MM.1S (cell line): ENCODE measurements at regions not wholly inside any gene's neighbourhood (a gene's known extent, or its start where the extent isn't known, plus 50 kb on each side); places are given as distances from the start of the nearest gene placed in this dataset.

ENCODE experiments used
- EZH2 ChIP-seq: fragments of 300-600 bp; sonication (generic); optimal IDR thresholded peaks from 2 replicates; pipeline ENCODE3; 2017; ENCODE audit warnings: low read depth, mild to moderate bottlenecking, antibody characterized with exemption, low read length, mixed read lengths
- EZH2phosphoT487 ChIP-seq: fragments of 300-600 bp; sonication (generic); IDR thresholded peaks from 2 replicates; pipeline ENCODE4 v1.6.1; 2018; ENCODE audit warnings: antibody characterized with exemption, low read length
- TF ChIP-seq, protein P1 (sequence below): fragments of 300-600 bp; sonication (generic); IDR thresholded peaks from 2 replicates; pipeline ENCODE4 v1.5.1; 2016; ENCODE audit warnings: antibody characterized with exemption, low read length, mixed read lengths

DNA sequence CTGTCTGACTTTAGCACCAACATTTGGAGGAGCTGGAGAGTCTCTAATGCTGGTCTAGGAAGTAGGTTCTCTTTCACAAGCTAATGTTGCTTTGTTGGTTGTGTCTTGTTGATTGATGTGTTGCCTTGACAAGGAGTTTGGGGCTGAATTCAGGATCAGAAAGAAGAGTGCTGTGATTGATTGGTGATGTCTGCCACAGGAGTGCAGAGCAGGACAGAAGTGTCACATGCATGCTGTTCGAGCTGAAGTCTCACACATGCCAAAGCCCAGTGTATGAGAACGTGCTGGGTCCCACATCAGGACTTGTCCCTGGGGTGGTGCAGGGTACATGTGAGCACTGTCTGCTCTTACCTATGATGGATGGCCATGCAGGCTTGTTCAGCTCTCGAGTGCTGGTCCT is 694.4 kb downstream of the MATN1 start:
- TF ChIP-seq, protein P1, sequence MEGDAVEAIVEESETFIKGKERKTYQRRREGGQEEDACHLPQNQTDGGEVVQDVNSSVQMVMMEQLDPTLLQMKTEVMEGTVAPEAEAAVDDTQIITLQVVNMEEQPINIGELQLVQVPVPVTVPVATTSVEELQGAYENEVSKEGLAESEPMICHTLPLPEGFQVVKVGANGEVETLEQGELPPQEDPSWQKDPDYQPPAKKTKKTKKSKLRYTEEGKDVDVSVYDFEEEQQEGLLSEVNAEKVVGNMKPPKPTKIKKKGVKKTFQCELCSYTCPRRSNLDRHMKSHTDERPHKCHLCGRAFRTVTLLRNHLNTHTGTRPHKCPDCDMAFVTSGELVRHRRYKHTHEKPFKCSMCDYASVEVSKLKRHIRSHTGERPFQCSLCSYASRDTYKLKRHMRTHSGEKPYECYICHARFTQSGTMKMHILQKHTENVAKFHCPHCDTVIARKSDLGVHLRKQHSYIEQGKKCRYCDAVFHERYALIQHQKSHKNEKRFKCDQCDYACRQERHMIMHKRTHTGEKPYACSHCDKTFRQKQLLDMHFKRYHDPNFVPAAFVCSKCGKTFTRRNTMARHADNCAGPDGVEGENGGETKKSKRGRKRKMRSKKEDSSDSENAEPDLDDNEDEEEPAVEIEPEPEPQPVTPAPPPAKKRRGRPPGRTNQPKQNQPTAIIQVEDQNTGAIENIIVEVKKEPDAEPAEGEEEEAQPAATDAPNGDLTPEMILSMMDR, result no peak
- TF ChIP-seq EZH2phosphoT487 (no peak), EZH2 (no peak)
